IMR-90 (cell line): ENCODE measurements at regions not wholly inside any gene's neighbourhood (a gene's known extent, or its start where the extent isn't known, plus 50 kb on each side); places are given as distances from the start of the nearest gene placed in this dataset.

Experiments used
- ATAC-seq: fragments of 200-7000 bp; cut with Tn5 transposase; 2 replicates; pipeline ENCODE4 v1.9.1; 2020; ENCODE audit warnings: low read depth, mild to moderate bottlenecking, moderate library complexity
- BruUV-seq: library from RNA; stranded (reverse); fragments of 400-500 nt; replicated peaks from 2 replicates; lab custom pipeline; 2021; lab: Mats Ljungman, UMichigan
- CTCF ChIA-PET: fragments of 300-600 bp; formaldehyde crosslinking; extraction: SDS; loops from one replicate; lab custom pipeline; 2021; ENCODE audit warnings: antibody characterized with exemption; lab: Yijun Ruan, JAX
- POLR2A ChIA-PET: fragments of 300-600 bp; sonication (Branson Sonifier 250); formaldehyde crosslinking; loops from one replicate; lab custom pipeline; 2022; ENCODE audit warnings: antibody characterized with exemption; ENCODE audit not compliant: unreplicated experiment; lab: Charles Lee
- DNase-seq: peaks from one replicate; pipeline ENCODE4 v3.0.0; 2013
- H2AFZ ChIP-seq: replicated peaks from 2 replicates; pipeline ENCODE3; 2013; ENCODE audit warnings: low read length, mild to moderate bottlenecking; ENCODE audit not compliant: poor library complexity
- H2AK5ac ChIP-seq: 2 replicates; pipeline ENCODE4 v1.6.1; 2013; ENCODE audit warnings: low read depth, low read length, inconsistent platforms
- H2AK9ac ChIP-seq: replicated peaks from 2 replicates; pipeline ENCODE3; 2013; ENCODE audit warnings: mild to moderate bottlenecking, low read depth, low read length, moderate library complexity; ENCODE audit not compliant: poor library complexity
- H2BK120ac ChIP-seq: 2 replicates; pipeline ENCODE4 v1.6.1; 2013; ENCODE audit warnings: low read depth, low read length, inconsistent platforms
- H2BK15ac ChIP-seq: 3 replicates; pipeline ENCODE4 v1.6.1; 2013; ENCODE audit warnings: low read depth, low read length, inconsistent platforms
- H2BK20ac ChIP-seq: 2 replicates; pipeline ENCODE4 v1.6.1; 2013; ENCODE audit warnings: low read depth, mild to moderate bottlenecking, inconsistent platforms, low read length, moderate library complexity
- H2BK5ac ChIP-seq: 2 replicates; pipeline ENCODE4 v1.6.1; 2013; ENCODE audit warnings: mild to moderate bottlenecking, low read depth, low read length, inconsistent platforms; ENCODE audit not compliant: poor library complexity, severe bottlenecking
- H3K14ac ChIP-seq: replicated peaks from 2 replicates; pipeline ENCODE4 v1.6.1; 2013; ENCODE audit warnings: low read depth, low read length, inconsistent platforms
- H3K18ac ChIP-seq: 2 replicates; pipeline ENCODE4 v1.6.1; 2013; ENCODE audit warnings: low read depth, low read length, control low read depth
- H3K23ac ChIP-seq: 2 replicates; pipeline ENCODE4 v1.6.1; 2013; ENCODE audit warnings: low read depth, low read length, inconsistent platforms
- H3K27ac ChIP-seq: 2 replicates; pipeline ENCODE4 v1.5.1; 2013; ENCODE audit warnings: mild to moderate bottlenecking, control low read depth, low read length; ENCODE audit not compliant: insufficient read depth
- H3K27me3 ChIP-seq: 2 replicates; pipeline ENCODE4 v1.6.1; 2013; ENCODE audit warnings: low read length; ENCODE audit not compliant: control insufficient read depth, insufficient read depth
- H3K36me3 ChIP-seq: 2 replicates; pipeline ENCODE4 v1.6.1; 2013; ENCODE audit warnings: low read length, mixed read lengths; ENCODE audit not compliant: control insufficient read depth, insufficient read depth
- H3K4ac ChIP-seq: 2 replicates; pipeline ENCODE4 v1.6.1; 2013; ENCODE audit warnings: low read depth, low read length, inconsistent platforms
- H3K4me1 ChIP-seq: 2 replicates; pipeline ENCODE4 v1.6.1; 2013; ENCODE audit warnings: low read length, mixed read lengths; ENCODE audit not compliant: control insufficient read depth, insufficient read depth
- H3K4me2 ChIP-seq: 2 replicates; pipeline ENCODE4 v1.6.1; 2013; ENCODE audit warnings: low read depth, mild to moderate bottlenecking, control low read depth, low read length, moderate library complexity
- H3K4me3 ChIP-seq: 2 replicates; pipeline ENCODE4 v1.5.1; 2013; ENCODE audit warnings: low read depth, mild to moderate bottlenecking, control low read depth, low read length, moderate library complexity; ENCODE audit not compliant: insufficient read depth
- H3K56ac ChIP-seq: 2 replicates; pipeline ENCODE4 v1.6.1; 2013; ENCODE audit warnings: low read length, inconsistent platforms; ENCODE audit not compliant: insufficient read depth; ENCODE audit errors: extremely low read depth
- H3K79me1 ChIP-seq, 2 experiments: 2 replicates each; pipeline ENCODE4 v1.6.1; 2013; ENCODE audit warnings: low read length in 2 of 2, inconsistent platforms in 1 of 2, low read depth in 1 of 2
- H3K9ac ChIP-seq: 2 replicates; pipeline ENCODE4 v1.6.1; 2013; ENCODE audit warnings: low read depth, low read length, control low read depth
- H3K9me1 ChIP-seq: 2 replicates; pipeline ENCODE4 v1.6.1; 2013; ENCODE audit warnings: low read length, inconsistent platforms; ENCODE audit not compliant: insufficient read depth
- H3K9me3 ChIP-seq: 2 replicates; pipeline ENCODE4 v1.6.1; 2013; ENCODE audit warnings: low read length; ENCODE audit not compliant: control insufficient read depth, insufficient read depth
- H4K20me1 ChIP-seq: 2 replicates; pipeline ENCODE4 v1.6.1; 2013; ENCODE audit warnings: low read length, inconsistent platforms; ENCODE audit not compliant: insufficient read depth
- H4K5ac ChIP-seq: 2 replicates; pipeline ENCODE4 v1.6.1; 2013; ENCODE audit warnings: mild to moderate bottlenecking, low read depth, low read length, control low read depth
- H4K8ac ChIP-seq, 2 experiments: 2 replicates each; pipeline ENCODE4 v1.6.1; 2013; ENCODE audit warnings: low read depth in 2 of 2, low read length in 2 of 2, control low read depth in 1 of 2, inconsistent platforms in 1 of 2
- H4K91ac ChIP-seq: 2 replicates; pipeline ENCODE4 v1.6.1; 2013; ENCODE audit warnings: low read depth, low read length, inconsistent platforms; ENCODE audit not compliant: insufficient read depth
- BHLHE40 ChIP-seq: fragments of 150-350 bp; IDR thresholded peaks from 2 replicates; pipeline ENCODE4 v1.6.1; 2016; ENCODE audit warnings: mild to moderate bottlenecking, low read depth, low read length
- CEBPB ChIP-seq: IDR thresholded peaks from 2 replicates; pipeline ENCODE4 v1.6.1; 2012; ENCODE audit warnings: low read depth, low read length, improper control_type of control experiment
- CHD1 ChIP-seq: IDR thresholded peaks from 2 replicates; pipeline ENCODE4 v1.6.1; 2012; ENCODE audit warnings: low read depth, low read length, improper control_type of control experiment
- ELK1 ChIP-seq: fragments of 150-350 bp; IDR thresholded peaks from 2 replicates; pipeline ENCODE4 v1.6.1; 2016; ENCODE audit warnings: low read depth, mild to moderate bottlenecking, low read length, moderate library complexity, borderline replicate concordance
- FOS ChIP-seq: fragments of 150-350 bp; IDR thresholded peaks from 2 replicates; pipeline ENCODE4 v1.6.1; 2016; ENCODE audit warnings: low read depth, low read length
- MAFK ChIP-seq: IDR thresholded peaks from 2 replicates; pipeline ENCODE4 v1.6.1; 2012; ENCODE audit warnings: low read depth, low read length, improper control_type of control experiment
- MAZ ChIP-seq: IDR thresholded peaks from 2 replicates; pipeline ENCODE4 v1.6.1; 2012; ENCODE audit warnings: low read depth, mild to moderate bottlenecking, low read length, improper control_type of control experiment, moderate library complexity, borderline replicate concordance
- MXI1 ChIP-seq: IDR thresholded peaks from 2 replicates; pipeline ENCODE4 v1.6.1; 2012; ENCODE audit warnings: low read depth, mild to moderate bottlenecking, low read length, moderate library complexity, borderline replicate concordance
- NFE2L2 ChIP-seq: fragments of 150-350 bp; IDR thresholded peaks from 2 replicates; pipeline ENCODE4 v1.6.1; 2016; ENCODE audit warnings: low read depth, mild to moderate bottlenecking, low read length
- POLR2A ChIP-seq: IDR thresholded peaks from 2 replicates; pipeline ENCODE4 v1.6.1; 2012; ENCODE audit warnings: mild to moderate bottlenecking, low read depth, low read length
- RAD21 ChIP-seq: IDR thresholded peaks from 2 replicates; pipeline ENCODE4 v1.6.1; 2012; ENCODE audit warnings: low read length, improper control_type of control experiment
- RCOR1 ChIP-seq: IDR thresholded peaks from 2 replicates; pipeline ENCODE4 v1.6.1; 2012; ENCODE audit warnings: mild to moderate bottlenecking, low read length, improper control_type of control experiment; ENCODE audit not compliant: insufficient replicate concordance
- RFX5 ChIP-seq: IDR thresholded peaks from 2 replicates; pipeline ENCODE4 v1.8.0; 2012; ENCODE audit warnings: low read depth, mild to moderate bottlenecking, low read length, moderate library complexity
- SMC3 ChIP-seq: fragments of 150-350 bp; IDR thresholded peaks from 2 replicates; pipeline ENCODE4 v1.6.1; 2016; ENCODE audit warnings: low read depth, mild to moderate bottlenecking, antibody characterized with exemption, low read length, moderate library complexity
- WGBS, 2 experiments: methylation state at CpG; one replicate each; pipeline versions ENCODE4 v1.1.5 to v1.1.7; 2013; ENCODE audit warnings: missing lambda C conversion rate in 2 of 2; ENCODE audit not compliant: insufficient read length in 1 of 2; ENCODE audit errors: extremely low coverage in 2 of 2; 5-methylcytosine and 5-hydroxymethylcytosine counted together
- dilution Hi-C: fragments of 300-500 bp; cut with HindIII; formaldehyde crosslinking; loops from one replicate; pipeline ENCODE4 v1.14.3; 2018; ENCODE audit warnings: low sequenced_read_pairs; ENCODE audit not compliant: unreplicated experiment
- in situ Hi-C: fragments of 300-500 bp; cut with MboI; formaldehyde crosslinking; loops from 3 replicates; pipeline ENCODE4 v1.14.3; 2019; ENCODE audit warnings: low sequenced_read_pairs, inconsistent platforms, mixed read lengths
- intact Hi-C: fragments of 100-400 bp; cut with micrococcal nuclease; formaldehyde crosslinking; loops from 2 replicates; pipeline ENCODE4 v1.10.0; 2022
- TF ChIP-seq, protein P1 (sequence below): conservative IDR thresholded peaks from 2 replicates; pipeline ENCODE4 v1.5.1; 2012; ENCODE audit warnings: mild to moderate bottlenecking, low read depth, low read length, improper control_type of control experiment
- TF ChIP-seq, protein P2 (sequence below): fragments of 150-350 bp; IDR thresholded peaks from 2 replicates; pipeline ENCODE4 v1.6.1; 2017; ENCODE audit warnings: mild to moderate bottlenecking, antibody characterized with exemption, low read length, low read depth

DNA sequence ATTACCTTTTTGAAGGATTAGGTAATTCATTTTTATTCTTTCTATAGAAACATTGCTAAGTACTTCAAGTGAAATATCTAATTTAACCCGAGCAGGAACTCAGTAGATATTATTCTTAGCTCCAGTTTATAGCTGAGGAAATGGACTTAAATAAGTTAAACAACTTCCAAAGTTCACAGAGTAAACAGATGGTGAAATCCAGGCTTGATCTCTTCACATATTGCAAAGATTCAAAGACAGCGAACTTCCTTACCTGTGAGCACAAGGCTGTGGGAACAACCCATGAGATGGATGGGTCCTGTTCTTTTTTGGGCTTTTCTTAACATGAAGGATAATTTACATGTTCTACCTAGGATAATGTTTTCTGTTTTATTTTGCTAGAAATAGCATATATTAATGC, 439.0 kb downstream of the IRS1 start:
- no peak overlapping the region for H3K27ac ChIP-seq
- ATAC-seq, result no peak
- BruUV-seq, result no TSS peak

More for the DNA sequence above, 439.0 kb downstream of the IRS1 start:
- Histone ChIP-seq H3K9me1 (peaks cover 4% of the 10 kb centered on the region; the same call in 1 of the 2 replicates), H4K20me1 (no peaks in the 10 kb centered on the region), H3K14ac (no peak overlapping the region), H3K4me2 (no peak overlapping the region), H2BK120ac (no peak overlapping the region), H3K79me1 (no peaks in the 10 kb centered on the region), H3K9ac (no peak overlapping the region), H2AK5ac (no peak overlapping the region), H4K8ac (no peak overlapping the region), H3K4ac (no peak overlapping the region), H3K23ac (no peak overlapping the region), H3K4me1 (peaks cover 6% of the 10 kb centered on the region), H2BK15ac (no peak overlapping the region), H4K5ac (no peak overlapping the region), H3K27me3 (no peaks in the 10 kb centered on the region), H3K18ac (peak overlapping the region; percentile 64; the same call in 1 of the 2 replicates), H4K91ac (no peak overlapping the region), H2BK5ac (no peak overlapping the region), H2BK20ac (no peak overlapping the region), H2AK9ac (no peak overlapping the region), H3K9me3 (no peaks in the 10 kb centered on the region), H3K56ac (no peak overlapping the region), H2AFZ (no peak overlapping the region), H3K4me3 (no peak overlapping the region), H3K36me3 (no peaks in the 10 kb centered on the region)
- no peak for TF ChIP-seq FOS
- no peak for TF ChIP-seq RAD21
- no peak for TF ChIP-seq SMC3
- TF ChIP-seq, protein P1, sequence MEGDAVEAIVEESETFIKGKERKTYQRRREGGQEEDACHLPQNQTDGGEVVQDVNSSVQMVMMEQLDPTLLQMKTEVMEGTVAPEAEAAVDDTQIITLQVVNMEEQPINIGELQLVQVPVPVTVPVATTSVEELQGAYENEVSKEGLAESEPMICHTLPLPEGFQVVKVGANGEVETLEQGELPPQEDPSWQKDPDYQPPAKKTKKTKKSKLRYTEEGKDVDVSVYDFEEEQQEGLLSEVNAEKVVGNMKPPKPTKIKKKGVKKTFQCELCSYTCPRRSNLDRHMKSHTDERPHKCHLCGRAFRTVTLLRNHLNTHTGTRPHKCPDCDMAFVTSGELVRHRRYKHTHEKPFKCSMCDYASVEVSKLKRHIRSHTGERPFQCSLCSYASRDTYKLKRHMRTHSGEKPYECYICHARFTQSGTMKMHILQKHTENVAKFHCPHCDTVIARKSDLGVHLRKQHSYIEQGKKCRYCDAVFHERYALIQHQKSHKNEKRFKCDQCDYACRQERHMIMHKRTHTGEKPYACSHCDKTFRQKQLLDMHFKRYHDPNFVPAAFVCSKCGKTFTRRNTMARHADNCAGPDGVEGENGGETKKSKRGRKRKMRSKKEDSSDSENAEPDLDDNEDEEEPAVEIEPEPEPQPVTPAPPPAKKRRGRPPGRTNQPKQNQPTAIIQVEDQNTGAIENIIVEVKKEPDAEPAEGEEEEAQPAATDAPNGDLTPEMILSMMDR, result no peak
- TF ChIP-seq RCOR1, result no peak
- TF ChIP-seq ELK1, result no peak
- no peak for TF ChIP-seq RFX5
- no peak for TF ChIP-seq CHD1
- no peak for TF ChIP-seq MAFK
- TF ChIP-seq, protein P2, sequence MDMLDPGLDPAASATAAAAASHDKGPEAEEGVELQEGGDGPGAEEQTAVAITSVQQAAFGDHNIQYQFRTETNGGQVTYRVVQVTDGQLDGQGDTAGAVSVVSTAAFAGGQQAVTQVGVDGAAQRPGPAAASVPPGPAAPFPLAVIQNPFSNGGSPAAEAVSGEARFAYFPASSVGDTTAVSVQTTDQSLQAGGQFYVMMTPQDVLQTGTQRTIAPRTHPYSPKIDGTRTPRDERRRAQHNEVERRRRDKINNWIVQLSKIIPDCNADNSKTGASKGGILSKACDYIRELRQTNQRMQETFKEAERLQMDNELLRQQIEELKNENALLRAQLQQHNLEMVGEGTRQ, result no peak
- no peak for TF ChIP-seq BHLHE40
- TF ChIP-seq MAZ, result no peak
- no peak for TF ChIP-seq CEBPB
- no peak for TF ChIP-seq NFE2L2
- TF ChIP-seq POLR2A, result no peak
- no peak for TF ChIP-seq MXI1
- dilution Hi-C loops (no loop called here), intact Hi-C loops (no loop called here), in situ Hi-C loops (no loop called here)
- ChIA-PET CTCF (no interaction called here), POLR2A (no interaction called here)
- DNase-seq, result no peak
- no CpG with 5 or more reads among the region's 2 CpGs for WGBS, 2 experiments
